ENCODE measurements at regions not wholly inside any gene's neighbourhood (a gene's known extent, or its start where the extent isn't known, plus 50 kb on each side); places are given as distances from the start of the nearest gene placed in this dataset.
"Not testable (repeated sequence)": the region's sequence is repeated elsewhere in the genome, so short reads cannot be mapped to it uniquely, and the experiment has no call there.

DNA sequence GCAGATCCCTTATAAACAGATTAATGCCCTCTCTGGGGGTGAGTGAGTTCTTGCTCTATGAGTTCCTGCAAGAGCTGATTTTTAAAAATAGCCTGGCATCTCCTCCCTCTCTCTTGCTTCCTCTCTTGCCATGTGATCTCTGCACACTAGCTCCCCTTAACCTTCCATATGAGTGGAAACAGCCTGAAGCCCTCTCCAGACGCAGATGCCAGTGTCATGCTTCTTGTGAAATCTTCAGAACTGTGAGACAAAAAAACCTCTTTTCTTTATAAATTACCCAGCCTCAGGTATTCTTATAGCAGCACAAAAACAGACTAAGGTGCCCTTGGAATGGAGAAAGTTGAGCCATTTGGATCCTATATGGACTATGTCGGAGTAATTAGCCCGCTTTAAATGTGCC, 559.7 kb upstream of the CYLC2 start:
- H3K36me3 ChIP-seq (ENCODE audit: insufficient read depth, low read length), result no peaks in the 10 kb centered on the region
- H3K27ac ChIP-seq, result no peak overlapping the region
- no peak for DNase-seq (ENCODE audit: low read depth, low spot score)
- no peaks in the 10 kb centered on the region for H3K9me3 ChIP-seq (ENCODE audit: low read depth, low read length)
- H3K9ac ChIP-seq (ENCODE audit: insufficient read length), result no peak overlapping the region
- no peak for TF ChIP-seq FOXP2 (optimal IDR thresholded peaks at IDR 0.05; ENCODE audit: control extremely low read depth, extremely low read length, insufficient read depth)
- no peak for TF ChIP-seq EZH2 (IDR thresholded peaks at IDR 0.05)
- TF ChIP-seq POLR2AphosphoS5 (IDR thresholded peaks at IDR 0.05; ENCODE audit: borderline replicate concordance, low read depth, low read length), result no peak
- H3K4me3 ChIP-seq, result no peak overlapping the region

DNA sequence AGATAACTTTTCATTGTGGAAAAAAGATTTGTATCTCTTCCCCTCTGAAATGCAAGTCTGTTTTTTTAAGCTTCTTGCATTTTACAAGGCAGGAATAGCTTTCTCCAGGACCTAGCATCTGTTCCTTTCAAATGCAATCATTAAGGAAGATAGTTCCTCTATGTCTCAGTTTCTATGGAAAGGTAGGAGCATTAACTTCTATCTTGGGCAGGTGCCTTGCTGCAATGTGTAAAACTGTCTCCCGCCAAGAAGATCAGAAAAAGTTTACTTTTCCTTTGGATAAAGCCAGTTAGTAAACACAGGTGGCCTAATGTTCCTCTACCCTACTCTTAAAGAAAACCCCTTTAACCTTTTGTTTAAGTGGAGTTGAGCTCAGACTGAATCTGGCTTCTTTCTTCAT, 560.6 kb upstream of the CYLC2 start:
- H3K27ac ChIP-seq, result no peak overlapping the region
- no peak overlapping the region for H3K4me3 ChIP-seq
- no peaks in the 10 kb centered on the region for H3K9me3 ChIP-seq (ENCODE audit: low read depth, low read length)
- DNase-seq (ENCODE audit: low read depth, low spot score), result no peak
- H3K36me3 ChIP-seq (ENCODE audit: insufficient read depth, low read length), result no peaks in the 10 kb centered on the region
- H3K9ac ChIP-seq (ENCODE audit: insufficient read length), result no peak overlapping the region
- no peak for TF ChIP-seq POLR2AphosphoS5 (IDR thresholded peaks at IDR 0.05; ENCODE audit: borderline replicate concordance, low read depth, low read length)
- no peak for TF ChIP-seq FOXP2 (optimal IDR thresholded peaks at IDR 0.05; ENCODE audit: control extremely low read depth, extremely low read length, insufficient read depth)

DNA sequence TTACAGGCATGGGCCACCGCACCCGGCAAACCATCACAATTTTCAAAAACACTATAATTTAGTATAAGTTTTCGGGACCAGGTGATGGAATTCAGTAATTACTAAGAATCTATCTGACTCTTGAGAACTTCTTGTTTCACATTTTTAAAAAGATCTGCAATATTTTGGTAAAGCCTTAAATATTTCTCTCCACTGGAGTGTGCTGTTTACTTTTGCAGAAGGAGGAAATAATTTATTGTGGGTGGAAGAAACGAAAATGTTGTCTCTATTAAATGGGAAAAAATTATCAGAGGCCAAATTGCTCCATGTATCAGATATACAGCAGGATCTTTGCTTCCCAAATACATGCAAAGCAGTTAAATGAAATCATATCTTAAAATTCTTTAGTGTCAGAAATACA, 566.8 kb upstream of the CYLC2 start:
- Histone ChIP-seq H3K27ac (no peak overlapping the region), H3K9me3 (ENCODE audit: low read depth, low read length) (no peaks in the 10 kb centered on the region), H3K9ac (ENCODE audit: insufficient read length) (no peak overlapping the region), H3K36me3 (ENCODE audit: insufficient read depth, low read length) (no peaks in the 10 kb centered on the region), H3K4me3 (no peak overlapping the region)
- DNase-seq (ENCODE audit: low read depth, low spot score), result no peak
- no peak for TF ChIP-seq POLR2AphosphoS5 (IDR thresholded peaks at IDR 0.05; ENCODE audit: borderline replicate concordance, low read depth, low read length)
- TF ChIP-seq EZH2 (IDR thresholded peaks at IDR 0.05), result no peak
- TF ChIP-seq FOXP2 (optimal IDR thresholded peaks at IDR 0.05; ENCODE audit: control extremely low read depth, extremely low read length, insufficient read depth), result no peak

DNA sequence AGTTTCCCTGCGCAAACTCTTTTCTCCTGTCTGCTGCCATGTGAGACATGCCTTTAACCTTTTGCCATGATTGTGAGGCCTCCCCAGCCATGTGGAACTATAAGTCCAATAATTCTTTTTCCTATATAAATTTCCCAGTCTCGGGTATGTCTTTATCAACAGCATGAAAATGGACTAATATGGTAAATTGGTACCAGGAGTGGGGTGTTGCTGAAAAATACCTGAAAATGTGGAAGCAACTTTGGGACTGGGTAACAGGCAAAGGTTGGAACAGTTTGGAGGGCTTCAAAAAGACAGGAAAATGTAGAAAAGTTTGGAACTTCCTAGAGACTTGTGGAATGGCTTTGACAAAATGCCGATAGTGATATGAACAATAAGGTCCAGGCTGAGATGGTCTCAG, 578.9 kb upstream of the CYLC2 start:
- H3K9me3 ChIP-seq (ENCODE audit: low read depth, low read length); H3K36me3 ChIP-seq (ENCODE audit: insufficient read depth, low read length); H3K27ac ChIP-seq; DNase-seq (ENCODE audit: low read depth, low spot score); H3K4me3 ChIP-seq; H3K9ac ChIP-seq (ENCODE audit: insufficient read length): not testable (repeated sequence)

DNA sequence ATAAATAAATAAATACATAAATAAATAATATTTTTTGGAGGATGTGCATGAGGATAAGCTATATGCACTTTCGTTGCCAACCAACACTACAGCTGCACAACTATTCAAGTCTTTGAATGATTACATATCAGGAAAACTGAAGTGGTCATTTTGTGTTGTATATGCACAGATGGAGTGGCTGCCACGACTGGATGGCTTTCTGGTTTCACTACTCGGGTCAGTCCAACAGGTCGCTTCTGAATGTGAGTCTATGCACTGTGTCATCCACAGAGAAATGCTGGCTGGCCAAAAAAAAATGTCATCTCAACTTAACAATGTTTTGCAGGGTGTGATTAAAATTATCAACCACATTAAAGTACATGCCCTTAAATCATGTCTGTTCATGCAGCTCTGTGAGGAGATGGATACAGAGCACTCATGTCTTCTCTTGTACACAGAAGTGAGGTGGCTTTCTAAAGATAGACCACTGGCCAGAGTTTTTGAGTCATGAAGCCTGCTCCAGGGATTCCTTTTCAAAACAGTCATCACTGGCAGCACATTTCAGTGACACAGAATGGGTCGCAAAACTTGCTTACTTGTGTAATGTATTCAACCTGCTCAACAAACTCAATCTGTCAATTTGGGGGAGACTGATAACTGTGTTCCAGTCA, 589.8 kb upstream of the CYLC2 start:
- Histone ChIP-seq H3K36me3 (ENCODE audit: insufficient read depth, low read length) (no peaks in the 10 kb centered on the region), H3K27ac (no peak overlapping the region), H3K9me3 (ENCODE audit: low read depth, low read length) (no peaks in the 10 kb centered on the region), H3K9ac (ENCODE audit: insufficient read length) (no peak overlapping the region), H3K4me3 (no peak overlapping the region)
- DNase-seq (ENCODE audit: low read depth, low spot score), result no peak
- no peak for TF ChIP-seq POLR2AphosphoS5 (IDR thresholded peaks at IDR 0.05; ENCODE audit: borderline replicate concordance, low read depth, low read length)
- TF ChIP-seq EZH2 (IDR thresholded peaks at IDR 0.05), result no peak
- TF ChIP-seq FOXP2 (optimal IDR thresholded peaks at IDR 0.05; ENCODE audit: control extremely low read depth, extremely low read length, insufficient read depth), result no peak

DNA sequence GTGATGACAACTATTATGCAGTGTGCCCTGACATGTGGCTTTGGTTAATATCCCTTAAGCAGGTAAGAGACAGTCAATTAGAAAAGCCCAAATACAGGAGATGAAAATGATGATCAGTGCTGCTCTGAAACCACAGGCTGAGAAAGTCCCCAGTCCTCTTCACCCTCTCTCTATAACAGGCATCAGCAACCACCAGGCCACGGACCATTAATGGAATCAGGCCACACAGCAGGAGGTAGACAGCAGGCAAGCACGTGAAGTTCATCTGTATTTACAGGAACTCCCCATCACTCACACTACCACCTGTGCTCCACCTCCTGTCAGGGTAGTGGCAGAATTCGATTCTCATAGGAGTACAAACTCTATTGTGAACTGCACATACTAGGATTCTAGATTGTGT, 591.6 kb upstream of the CYLC2 start:
- no peak overlapping the region for H3K9ac ChIP-seq (ENCODE audit: insufficient read length)
- H3K36me3 ChIP-seq (ENCODE audit: insufficient read depth, low read length), result no peaks in the 10 kb centered on the region
- H3K27ac ChIP-seq, result no peak overlapping the region
- TF ChIP-seq EZH2 (IDR thresholded peaks at IDR 0.05), result no peak
- TF ChIP-seq FOXP2 (optimal IDR thresholded peaks at IDR 0.05; ENCODE audit: control extremely low read depth, extremely low read length, insufficient read depth), result no peak
- TF ChIP-seq POLR2AphosphoS5 (IDR thresholded peaks at IDR 0.05; ENCODE audit: borderline replicate concordance, low read depth, low read length), result no peak
- no peak for DNase-seq (ENCODE audit: low read depth, low spot score)
- H3K9me3 ChIP-seq (ENCODE audit: low read depth, low read length), result no peaks in the 10 kb centered on the region
- no peak overlapping the region for H3K4me3 ChIP-seq

DNA sequence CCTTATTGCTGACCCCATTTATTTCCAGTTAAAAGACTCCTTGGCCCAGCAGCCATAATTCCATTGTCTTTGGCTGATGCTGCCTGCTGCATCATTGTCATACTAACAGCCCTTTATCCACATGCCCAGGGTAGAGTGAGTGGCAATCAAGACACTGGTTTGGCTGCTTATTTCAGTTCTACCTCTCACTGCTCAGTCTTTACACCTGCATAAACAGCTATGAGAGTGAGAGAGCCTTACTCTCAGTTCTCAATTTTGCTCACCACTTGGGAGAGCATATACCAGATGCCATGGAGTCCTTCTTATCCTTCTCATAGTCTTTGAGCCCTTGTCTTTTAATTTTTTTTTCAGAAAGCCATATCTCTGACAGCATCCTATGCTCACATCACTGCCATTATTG, 596.9 kb upstream of the CYLC2 start:
- no peak for DNase-seq (ENCODE audit: low read depth, low spot score)
- Histone ChIP-seq H3K27ac (no peak overlapping the region), H3K9me3 (ENCODE audit: low read depth, low read length) (no peaks in the 10 kb centered on the region), H3K9ac (ENCODE audit: insufficient read length) (no peak overlapping the region), H3K36me3 (ENCODE audit: insufficient read depth, low read length) (no peaks in the 10 kb centered on the region), H3K4me3 (no peak overlapping the region)
- TF ChIP-seq EZH2 (IDR thresholded peaks at IDR 0.05) (no peak), FOXP2 (optimal IDR thresholded peaks at IDR 0.05; ENCODE audit: control extremely low read depth, extremely low read length, insufficient read depth) (no peak), POLR2AphosphoS5 (IDR thresholded peaks at IDR 0.05; ENCODE audit: borderline replicate concordance, low read depth, low read length) (no peak)

DNA sequence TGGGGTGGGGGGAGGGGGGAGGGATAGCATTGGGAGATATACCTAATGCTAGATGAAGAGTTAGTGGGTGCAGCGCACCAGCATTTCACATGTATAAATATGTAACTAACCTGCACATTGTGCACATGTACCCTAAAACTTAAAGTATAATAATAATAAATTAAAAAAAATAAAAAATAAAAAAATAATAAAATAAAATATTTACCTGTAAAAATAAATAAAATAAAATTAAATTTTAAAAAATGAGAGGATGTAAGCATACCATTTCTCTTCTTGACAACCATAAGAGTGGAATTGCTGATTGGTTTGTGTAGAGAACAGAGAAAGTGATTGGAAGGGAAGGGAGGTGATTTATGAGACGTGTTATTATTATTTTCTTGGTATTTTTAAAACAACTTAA, 609.5 kb upstream of the CYLC2 start:
- H3K9ac ChIP-seq (ENCODE audit: insufficient read length); H3K36me3 ChIP-seq (ENCODE audit: insufficient read depth, low read length); DNase-seq (ENCODE audit: low read depth, low spot score); H3K9me3 ChIP-seq (ENCODE audit: low read depth, low read length); H3K4me3 ChIP-seq; H3K27ac ChIP-seq: not testable (repeated sequence)

DNA sequence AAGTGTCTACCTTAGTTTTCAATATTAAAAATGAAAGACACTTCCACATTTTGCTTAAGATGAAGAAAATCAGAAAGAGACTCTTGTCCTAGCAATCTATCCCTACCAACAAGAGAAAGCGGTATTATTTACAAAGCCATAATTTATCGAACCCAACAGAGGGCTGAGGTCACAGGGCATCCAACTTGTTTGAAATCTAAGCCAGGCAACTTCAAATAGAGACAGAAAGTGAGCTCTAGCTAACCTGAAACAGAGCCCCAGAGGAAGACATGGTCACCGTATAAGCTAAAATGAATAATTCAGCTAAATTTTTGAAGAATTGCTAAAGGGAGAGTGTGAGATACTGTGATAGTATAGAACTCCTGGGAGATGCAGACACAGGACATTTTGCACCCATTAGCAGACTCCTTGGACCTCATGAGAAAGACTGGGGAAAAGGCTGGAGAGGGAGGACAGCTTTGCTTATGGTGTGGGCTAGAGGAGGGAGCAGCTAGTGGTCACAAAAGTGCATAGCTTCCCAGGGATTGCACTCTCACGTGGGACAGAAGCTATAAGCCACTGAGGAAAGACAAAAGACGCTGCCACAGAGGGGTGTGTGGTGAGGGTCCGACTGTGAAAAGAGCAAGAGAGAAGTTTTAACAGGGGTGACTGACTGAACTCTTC, 624.2 kb upstream of the GRIN3A start:
- DNase-seq (ENCODE audit: low read depth, low spot score), result no peak
- TF ChIP-seq POLR2AphosphoS5 (IDR thresholded peaks at IDR 0.05; ENCODE audit: borderline replicate concordance, low read depth, low read length) (no peak), EZH2 (IDR thresholded peaks at IDR 0.05) (no peak), FOXP2 (optimal IDR thresholded peaks at IDR 0.05; ENCODE audit: control extremely low read depth, extremely low read length, insufficient read depth) (no peak)
- Histone ChIP-seq H3K27ac (no peak overlapping the region), H3K9me3 (ENCODE audit: low read depth, low read length) (no peaks in the 10 kb centered on the region), H3K4me3 (no peak overlapping the region), H3K36me3 (ENCODE audit: insufficient read depth, low read length) (no peaks in the 10 kb centered on the region), H3K9ac (ENCODE audit: insufficient read length) (no peak overlapping the region)

All from SK-N-MC (cell line).